ENCODE measurements at regions not wholly inside any gene's neighbourhood (a gene's known extent, or its start where the extent isn't known, plus 50 kb on each side); places are given as distances from the start of the nearest gene placed in this dataset.
A peak's percentile ranks its signal among the peaks of the same experiment; 100 is the strongest.

GRCh38 chr4:62644372-62644771 lies 1444.2 kb downstream of the ADGRL3 start:
- Histone ChIP-seq H2AFZ (no peak overlapping the region), H3K4me3 (no peak overlapping the region), H3K4me2 (no peak overlapping the region), H3K27ac (no peak overlapping the region), H3K9me2 (replicated peaks; ENCODE audit: insufficient read depth) (no peaks in the 10 kb centered on the region), H3K4me1 (ENCODE audit: insufficient read depth) (no peaks in the 10 kb centered on the region), H3K36me3 (replicated peaks; ENCODE audit: insufficient read depth, low read depth) (no peaks in the 10 kb centered on the region), H3K9me3 (ENCODE audit: low read depth) (no peaks in the 10 kb centered on the region), H4K20me1 (ENCODE audit: insufficient read depth, poor library complexity, severe bottlenecking) (no peaks in the 10 kb centered on the region), H3K27me3 (no peaks in the 10 kb centered on the region), H3K79me2 (no peaks in the 10 kb centered on the region)
- TF ChIP-seq EZH2 (IDR thresholded peaks at IDR 0.05; ENCODE audit: borderline replicate concordance): no peak
- TF ChIP-seq CTCF (IDR thresholded peaks at IDR 0.05; ENCODE audit: poor library complexity): peak; percentile 36
- 23% methylated on average over 3 of the region's 3 CpGs for WGBS (ENCODE audit: low lambda C conversion rate, missing lambda C conversion rate)
- DNase-seq (ENCODE audit: low spot score): peak; percentile 19

GRCh38 chr4:62640296-62640695 lies 1440.2 kb downstream of the ADGRL3 start:
- Histone ChIP-seq H2AFZ (no peak overlapping the region), H3K4me3 (no peak overlapping the region), H3K4me2 (no peak overlapping the region), H3K9me3 (ENCODE audit: low read depth) (no peaks in the 10 kb centered on the region), H3K4me1 (ENCODE audit: insufficient read depth) (no peaks in the 10 kb centered on the region), H3K36me3 (replicated peaks; ENCODE audit: insufficient read depth, low read depth) (no peaks in the 10 kb centered on the region), H3K27me3 (no peaks in the 10 kb centered on the region), H3K79me2 (no peaks in the 10 kb centered on the region), H4K20me1 (ENCODE audit: insufficient read depth, poor library complexity, severe bottlenecking) (no peaks in the 10 kb centered on the region), H3K9me2 (replicated peaks; ENCODE audit: insufficient read depth) (no peaks in the 10 kb centered on the region), H3K27ac (no peak overlapping the region)
- 76% methylated on average over 2 of the region's 2 CpGs for WGBS (ENCODE audit: low lambda C conversion rate, missing lambda C conversion rate)
- no peak for DNase-seq (ENCODE audit: low spot score)
- TF ChIP-seq EZH2 (IDR thresholded peaks at IDR 0.05; ENCODE audit: borderline replicate concordance) (no peak), CTCF (IDR thresholded peaks at IDR 0.05; ENCODE audit: poor library complexity) (no peak), EZH2phosphoT487 (IDR thresholded peaks at IDR 0.05; ENCODE audit: low read depth, severe bottlenecking, unreplicated experiment) (no peak)

- Histone ChIP-seq H3K79me2 (no peaks in the 10 kb centered on the region), H2AFZ (no peak overlapping the region), H3K4me1 (ENCODE audit: insufficient read depth) (no peaks in the 10 kb centered on the region), H3K9me2 (replicated peaks; ENCODE audit: insufficient read depth) (no peaks in the 10 kb centered on the region), H3K4me3 (no peak overlapping the region), H3K4me2 (no peak overlapping the region), H3K27ac (no peak overlapping the region), H3K36me3 (replicated peaks; ENCODE audit: insufficient read depth, low read depth) (no peaks in the 10 kb centered on the region), H4K20me1 (ENCODE audit: insufficient read depth, poor library complexity, severe bottlenecking) (no peaks in the 10 kb centered on the region), H3K9me3 (ENCODE audit: low read depth) (no peaks in the 10 kb centered on the region), H3K27me3 (no peaks in the 10 kb centered on the region)
- 92% methylated on average over 2 of the region's 2 CpGs for WGBS (ENCODE audit: low lambda C conversion rate, missing lambda C conversion rate)
- TF ChIP-seq EZH2 (IDR thresholded peaks at IDR 0.05; ENCODE audit: borderline replicate concordance) (no peak), EZH2phosphoT487 (IDR thresholded peaks at IDR 0.05; ENCODE audit: low read depth, severe bottlenecking, unreplicated experiment) (no peak), CTCF (IDR thresholded peaks at IDR 0.05; ENCODE audit: poor library complexity) (no peak)
- DNase-seq (ENCODE audit: low spot score): no peak
Observed at GRCh38 chr4:62627671-62628070, 1427.5 kb downstream of the ADGRL3 start.

GRCh38 chr4:62627141-62627540 lies 1427.0 kb downstream of the ADGRL3 start:
- H3K9me3 ChIP-seq (ENCODE audit: low read depth): no peaks in the 10 kb centered on the region
- no peak overlapping the region for H3K4me2 ChIP-seq
- DNase-seq (ENCODE audit: low spot score): no peak
- H4K20me1 ChIP-seq (ENCODE audit: insufficient read depth, poor library complexity, severe bottlenecking): no peaks in the 10 kb centered on the region
- H3K27ac ChIP-seq: no peak overlapping the region
- TF ChIP-seq EZH2 (IDR thresholded peaks at IDR 0.05; ENCODE audit: borderline replicate concordance): no peak
- WGBS (ENCODE audit: low lambda C conversion rate, missing lambda C conversion rate): 86% methylated on average over 3 of the region's 3 CpGs
- H3K79me2 ChIP-seq: no peaks in the 10 kb centered on the region
- no peaks in the 10 kb centered on the region for H3K9me2 ChIP-seq (replicated peaks; ENCODE audit: insufficient read depth)
- H3K36me3 ChIP-seq (replicated peaks; ENCODE audit: insufficient read depth, low read depth): no peaks in the 10 kb centered on the region
- no peaks in the 10 kb centered on the region for H3K27me3 ChIP-seq
- no peak overlapping the region for H3K4me3 ChIP-seq
- H2AFZ ChIP-seq: no peak overlapping the region
- no peaks in the 10 kb centered on the region for H3K4me1 ChIP-seq (ENCODE audit: insufficient read depth)
